ENCODE measurements at regions not wholly inside any gene's neighbourhood (a gene's known extent, or its start where the extent isn't known, plus 50 kb on each side); places are given as distances from the start of the nearest gene placed in this dataset.

DNA sequence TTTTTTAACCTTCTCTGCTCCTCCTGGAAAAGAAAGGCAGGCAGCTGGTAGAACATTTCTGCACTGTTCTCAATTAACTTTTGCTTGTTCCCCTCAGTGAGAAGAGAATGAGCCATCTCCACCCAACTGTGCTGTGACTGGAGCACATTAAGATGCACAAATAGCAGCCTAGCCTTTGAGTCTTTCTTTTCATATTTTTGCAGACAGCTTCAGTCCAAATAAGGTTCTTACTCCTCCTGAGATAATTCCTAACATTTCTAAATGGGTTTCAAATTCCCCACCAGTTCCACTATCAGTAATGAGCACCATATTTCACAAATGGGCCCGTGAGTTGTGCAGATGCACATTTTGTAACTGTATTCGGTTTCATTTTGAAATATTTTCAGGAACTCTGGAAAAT, 118.6 kb downstream of the SPCS3 start:
- Histone ChIP-seq H3K9me3 (no peaks in the 10 kb centered on the region), H3K36me3 (no peaks in the 10 kb centered on the region), H3K4me1 (no peaks in the 10 kb centered on the region), H3K4me3 (no peak overlapping the region), H3K27ac (no peak overlapping the region), H3K27me3 (no peaks in the 10 kb centered on the region)
- 72 to 87% (median 80%) methylated on average over 2 of the region's 2 CpGs for WGBS, 5 donors
- TF ChIP-seq POLR2A (IDR thresholded peaks at IDR 0.05) (no peak), POLR2AphosphoS5 (IDR thresholded peaks at IDR 0.05) (no peak), EP300 (IDR thresholded peaks at IDR 0.05) (no peak), CTCF (IDR thresholded peaks at IDR 0.05) (no peak)
- DNase-seq = no peak
- intact Hi-C loops (cut with DNase I; ENCODE audit: low total_unique reads) = no loop called here

- DNase-seq = no peak
- Histone ChIP-seq H3K27ac (no peak overlapping the region), H3K36me3 (no peaks in the 10 kb centered on the region), H3K27me3 (no peaks in the 10 kb centered on the region), H3K4me1 (no peaks in the 10 kb centered on the region), H3K4me3 (no peak overlapping the region), H3K9me3 (no peaks in the 10 kb centered on the region)
- TF ChIP-seq EP300 (IDR thresholded peaks at IDR 0.05) (no peak), CTCF (IDR thresholded peaks at IDR 0.05) (no peak), POLR2AphosphoS5 (IDR thresholded peaks at IDR 0.05) (no peak), POLR2A (IDR thresholded peaks at IDR 0.05) (no peak)
- 40 to 52% (median 47%) methylated on average over 2 of the region's 2 CpGs for WGBS, 5 donors
- intact Hi-C loops (cut with DNase I; ENCODE audit: low total_unique reads) = no loop called here
These were observed 119.8 kb downstream of the SPCS3 start for GRCh38 chr4:176439611-176440010.

GRCh38 chr4:176440698-176441097, 120.9 kb downstream of the SPCS3 start:
- Histone ChIP-seq H3K27ac (no peak overlapping the region), H3K9me3 (no peaks in the 10 kb centered on the region), H3K4me1 (no peaks in the 10 kb centered on the region), H3K36me3 (no peaks in the 10 kb centered on the region), H3K4me3 (no peak overlapping the region), H3K27me3 (no peaks in the 10 kb centered on the region)
- TF ChIP-seq POLR2A (IDR thresholded peaks at IDR 0.05) (no peak), POLR2AphosphoS5 (IDR thresholded peaks at IDR 0.05) (no peak), CTCF (IDR thresholded peaks at IDR 0.05) (no peak), EP300 (IDR thresholded peaks at IDR 0.05) (no peak)
- 76 to 87% (median 78%) methylated on average over 1 of the region's 1 CpG for WGBS, 5 donors
- intact Hi-C loops (cut with DNase I; ENCODE audit: low total_unique reads) = no loop called here
- DNase-seq = no peak

GRCh38 chr4:176441594-176441993, 121.8 kb downstream of the SPCS3 start:
- no peaks in the 10 kb centered on the region for H3K36me3 ChIP-seq
- no peaks in the 10 kb centered on the region for H3K9me3 ChIP-seq
- no peak for DNase-seq
- H3K4me3 ChIP-seq = no peak overlapping the region
- intact Hi-C loops (cut with DNase I; ENCODE audit: low total_unique reads) = no loop called here
- no peaks in the 10 kb centered on the region for H3K4me1 ChIP-seq
- WGBS, 5 donors = 87 to 94% (median 91%) methylated on average over 2 of the region's 2 CpGs
- H3K27me3 ChIP-seq = no peaks in the 10 kb centered on the region
- TF ChIP-seq EP300 (IDR thresholded peaks at IDR 0.05) = no peak
- no peak overlapping the region for H3K27ac ChIP-seq

- Histone ChIP-seq H3K27me3 (no peaks in the 10 kb centered on the region), H3K4me1 (no peaks in the 10 kb centered on the region), H3K27ac (no peak overlapping the region), H3K9me3 (no peaks in the 10 kb centered on the region), H3K4me3 (no peak overlapping the region), H3K36me3 (no peaks in the 10 kb centered on the region)
- TF ChIP-seq POLR2AphosphoS5 (IDR thresholded peaks at IDR 0.05) (no peak), POLR2A (IDR thresholded peaks at IDR 0.05) (no peak), EP300 (IDR thresholded peaks at IDR 0.05) (no peak), CTCF (IDR thresholded peaks at IDR 0.05) (no peak)
- no peak for DNase-seq
- intact Hi-C loops (cut with DNase I; ENCODE audit: low total_unique reads) = no loop called here
- 49 to 53% (median 51%) methylated on average over 4 of the region's 4 CpGs for WGBS, 5 donors
These were observed 123.4 kb downstream of the SPCS3 start for GRCh38 chr4:176443117-176443516.

Data from stomach (tissue), 8 donors.